Gastrocnemius medialis (tissue), 4 donors: ENCODE measurements at regions not wholly inside any gene's neighbourhood (a gene's known extent, or its start where the extent isn't known, plus 50 kb on each side); places are given as distances from the start of the nearest gene placed in this dataset.
"Not testable (repeated sequence)": the region's sequence is repeated elsewhere in the genome, so short reads cannot be mapped to it uniquely, and the experiment has no call there.

Experiments used
- ATAC-seq, 2 donors: fragments of 150-250 bp; one replicate each; pipeline ENCODE4 v1.9.1; 2016
- DNase-seq, 2 donors: peaks; one replicate each; pipeline ENCODE4 v3.0.0-alpha.2; 2019
- H3K27ac ChIP-seq, 4 donors: fragments of 200-600 bp; sonication (generic); 1 replicate in 1 of 4; 2 replicates in 3 of 4; pipeline ENCODE4 v1.5.1; 2016 to 2018; ENCODE audit warnings: mild to moderate bottlenecking in 2 of 4, moderate library complexity in 1 of 4
- H3K27me3 ChIP-seq, 3 donors: fragments of 200-600 bp; sonication (generic) in 2 of 3; 1 replicate in 1 of 3; 2 replicates in 2 of 3; pipeline versions ENCODE4 v1.5.1 to v1.6.0; 2016 to 2019; ENCODE audit warnings: mild to moderate bottlenecking in 1 of 3, moderate library complexity in 1 of 3
- H3K36me3 ChIP-seq, 2 donors: fragments of 200-600 bp; sonication (generic) in 1 of 2; one replicate each; pipeline ENCODE4 v1.5.1; 2017 to 2018
- H3K4me1 ChIP-seq, 2 donors: fragments of 200-600 bp; sonication (generic) in 1 of 2; one replicate each; pipeline ENCODE4 v1.5.1; 2016 to 2017; ENCODE audit warnings: mild to moderate bottlenecking in 2 of 2
- H3K4me3 ChIP-seq, 4 donors: fragments of 200-600 bp; sonication (generic) in 3 of 4; 1 replicate in 1 of 4; 2 replicates in 3 of 4; pipeline ENCODE4 v1.5.1; 2016 to 2019; ENCODE audit warnings: mild to moderate bottlenecking in 2 of 4
- H3K9me3 ChIP-seq, 3 donors: fragments of 200-600 bp; sonication (generic) in 2 of 3; 1 replicate in 1 of 3; 2 replicates in 2 of 3; pipeline ENCODE4 v1.5.1; 2016 to 2019
- POLR2A ChIP-seq, 2 donors: fragments of 450-650 bp; IDR thresholded peaks; one replicate each; pipeline ENCODE4 v1.6.1; 2017; ENCODE audit warnings: antibody characterized with exemption in 2 of 2, mild to moderate bottlenecking in 2 of 2, moderate library complexity in 2 of 2
- in situ Hi-C, 4 donors: fragments of 200-750 bp; cut with MboI; loops; one replicate each; pipeline versions ENCODE4 v1.15.0 to v1.8.0; 2017; ENCODE audit warnings: low sequenced_read_pairs in 4 of 4
- intact Hi-C: fragments of 100-400 bp; cut with DNase I; formaldehyde crosslinking; loops from one replicate; pipeline ENCODE4 v1.15.1; 2023; ENCODE audit warnings: low total_unique reads
- TF ChIP-seq, protein P1 (sequence below), 5 experiments: fragments of 450-650 bp in 3 of 5; fragments of 200-600 bp in 2 of 5; sonication (generic) in 2 of 5; IDR thresholded peaks in 4 of 5; conservative IDR thresholded peaks in 1 of 5; 1 replicate in 4 of 5; 2 replicates in 1 of 5; pipeline ENCODE4 v1.5.1; 2016 to 2019; ENCODE audit warnings: antibody characterized with exemption in 5 of 5, mild to moderate bottlenecking in 3 of 5, moderate library complexity in 3 of 5

DNA sequence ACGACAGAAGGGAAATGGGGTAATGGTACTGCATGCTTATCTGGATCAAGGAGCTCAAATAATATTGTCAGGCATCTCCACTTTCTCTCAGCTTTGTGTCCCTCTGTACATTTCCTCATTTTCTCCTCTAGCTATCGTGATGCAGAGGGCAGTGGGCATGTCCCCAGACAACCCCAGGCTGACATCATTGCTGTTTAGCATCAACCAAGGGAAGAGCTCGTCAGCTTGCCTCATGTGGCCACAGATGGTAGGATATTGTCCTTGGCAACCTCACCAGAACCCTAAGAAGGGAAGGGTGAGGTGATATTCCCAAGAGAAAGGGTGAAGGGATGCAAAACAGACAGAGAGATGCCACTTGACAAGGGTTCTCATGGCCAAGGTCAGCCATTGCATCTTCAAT lies 58.3 kb downstream of the MAFB start:
- TF ChIP-seq, protein P1, sequence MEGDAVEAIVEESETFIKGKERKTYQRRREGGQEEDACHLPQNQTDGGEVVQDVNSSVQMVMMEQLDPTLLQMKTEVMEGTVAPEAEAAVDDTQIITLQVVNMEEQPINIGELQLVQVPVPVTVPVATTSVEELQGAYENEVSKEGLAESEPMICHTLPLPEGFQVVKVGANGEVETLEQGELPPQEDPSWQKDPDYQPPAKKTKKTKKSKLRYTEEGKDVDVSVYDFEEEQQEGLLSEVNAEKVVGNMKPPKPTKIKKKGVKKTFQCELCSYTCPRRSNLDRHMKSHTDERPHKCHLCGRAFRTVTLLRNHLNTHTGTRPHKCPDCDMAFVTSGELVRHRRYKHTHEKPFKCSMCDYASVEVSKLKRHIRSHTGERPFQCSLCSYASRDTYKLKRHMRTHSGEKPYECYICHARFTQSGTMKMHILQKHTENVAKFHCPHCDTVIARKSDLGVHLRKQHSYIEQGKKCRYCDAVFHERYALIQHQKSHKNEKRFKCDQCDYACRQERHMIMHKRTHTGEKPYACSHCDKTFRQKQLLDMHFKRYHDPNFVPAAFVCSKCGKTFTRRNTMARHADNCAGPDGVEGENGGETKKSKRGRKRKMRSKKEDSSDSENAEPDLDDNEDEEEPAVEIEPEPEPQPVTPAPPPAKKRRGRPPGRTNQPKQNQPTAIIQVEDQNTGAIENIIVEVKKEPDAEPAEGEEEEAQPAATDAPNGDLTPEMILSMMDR (IDR thresholded peaks at IDR 0.05 in 4 of 5, conservative IDR thresholded peaks at IDR 0.05 in 1 of 5), result no peak
- no peak for TF ChIP-seq POLR2A (IDR thresholded peaks at IDR 0.05)
- Histone ChIP-seq H3K9me3 (no peaks in the 10 kb centered on the region), H3K27ac (peak overlapping the region in 1 of 4 donors; percentile 35), H3K36me3 (no peaks in the 10 kb centered on the region), H3K27me3 (no peaks in the 10 kb centered on the region), H3K4me3 (no peak overlapping the region), H3K4me1 (no peaks in the 10 kb centered on the region)
- in situ Hi-C loops, result no loop called here
- intact Hi-C loops, result no loop called here
- ATAC-seq, result no peak
- no peak for DNase-seq

DNA sequence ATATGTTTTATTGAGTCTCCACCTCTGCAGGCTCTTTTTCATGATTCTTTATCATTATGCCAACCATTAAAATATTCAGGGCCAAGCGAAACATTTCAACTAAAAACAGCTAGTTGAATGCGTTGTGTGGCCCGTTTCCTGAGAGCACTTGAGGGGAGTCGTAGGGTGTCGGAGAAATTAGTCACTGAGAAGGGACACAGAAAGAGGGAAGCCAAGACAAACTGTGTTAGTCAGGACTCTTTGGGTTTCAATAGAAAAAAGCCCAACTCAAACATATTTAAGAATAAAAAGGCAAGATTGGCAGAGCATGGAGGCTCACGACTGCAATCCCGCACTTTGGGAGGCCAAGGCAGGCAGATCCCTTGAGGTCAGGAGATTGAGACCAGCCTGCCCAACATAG lies 58.9 kb downstream of the MAFB start:
- H3K4me1 ChIP-seq, result no peaks in the 10 kb centered on the region
- no peaks in the 10 kb centered on the region for H3K9me3 ChIP-seq
- in situ Hi-C loops (no loop called here), intact Hi-C loops (no loop called here)
- H3K4me3 ChIP-seq, result no peak overlapping the region
- H3K36me3 ChIP-seq, result no peaks in the 10 kb centered on the region
- H3K27me3 ChIP-seq, result no peaks in the 10 kb centered on the region
- TF ChIP-seq POLR2A (IDR thresholded peaks at IDR 0.05), result no peak
- TF ChIP-seq, protein P1 (IDR thresholded peaks at IDR 0.05 in 4 of 5, conservative IDR thresholded peaks at IDR 0.05 in 1 of 5), result no peak
- no peak for ATAC-seq
- no peak overlapping the region for H3K27ac ChIP-seq
- no peak for DNase-seq

DNA sequence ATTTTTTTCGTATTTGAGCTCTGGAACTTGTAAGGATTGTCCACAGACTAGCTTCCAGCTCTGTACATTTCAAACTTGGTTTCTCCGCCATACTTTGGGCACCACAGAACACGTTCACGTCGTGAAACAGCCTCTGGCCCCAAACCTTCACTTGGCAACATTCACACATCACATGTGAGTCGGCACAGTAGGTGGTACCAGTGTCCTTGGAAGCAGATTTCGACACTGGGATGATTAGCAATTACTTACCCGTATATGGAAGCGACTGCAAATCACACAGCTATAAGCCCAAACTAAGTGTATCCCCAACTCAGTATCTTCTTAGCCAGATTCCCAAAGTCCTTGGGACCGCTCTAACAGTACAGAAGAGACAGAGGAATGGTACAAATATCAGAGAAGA lies 60.2 kb downstream of the MAFB start:
- Histone ChIP-seq H3K4me3 (no peak overlapping the region), H3K9me3 (no peaks in the 10 kb centered on the region), H3K27me3 (no peaks in the 10 kb centered on the region), H3K36me3 (no peaks in the 10 kb centered on the region), H3K27ac (no peak overlapping the region), H3K4me1 (no peaks in the 10 kb centered on the region)
- DNase-seq (no peak), ATAC-seq (no peak)
- no peak for TF ChIP-seq POLR2A (IDR thresholded peaks at IDR 0.05)
- TF ChIP-seq, protein P1 (IDR thresholded peaks at IDR 0.05 in 4 of 5, conservative IDR thresholded peaks at IDR 0.05 in 1 of 5), result no peak
- intact Hi-C loops, result no loop called here
- in situ Hi-C loops, result no loop called here

DNA sequence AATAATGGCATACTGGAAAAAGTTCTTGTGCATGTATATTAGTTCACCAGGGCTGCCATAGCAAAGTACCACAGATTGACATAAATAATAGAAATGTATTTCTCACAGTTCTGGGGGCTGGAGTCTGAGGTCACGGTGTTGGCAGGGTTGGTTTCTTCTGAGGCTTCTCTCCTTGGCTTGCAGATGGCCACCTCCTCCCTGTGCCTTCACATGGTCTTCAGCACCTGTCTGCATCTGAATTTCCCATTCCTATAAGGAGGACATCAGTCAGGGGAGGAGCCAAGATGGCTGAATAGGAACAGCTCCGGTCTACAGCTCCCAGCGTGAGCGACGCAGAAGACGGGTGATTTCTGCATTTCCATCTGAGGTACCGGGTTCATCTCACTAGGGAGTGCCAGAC lies 70.0 kb downstream of the MAFB start:
- intact Hi-C loops, DNase-seq, ATAC-seq, H3K27ac ChIP-seq, in situ Hi-C loops, H3K36me3 ChIP-seq, H3K9me3 ChIP-seq, H3K27me3 ChIP-seq, H3K4me3 ChIP-seq, H3K4me1 ChIP-seq: not testable (repeated sequence)

DNA sequence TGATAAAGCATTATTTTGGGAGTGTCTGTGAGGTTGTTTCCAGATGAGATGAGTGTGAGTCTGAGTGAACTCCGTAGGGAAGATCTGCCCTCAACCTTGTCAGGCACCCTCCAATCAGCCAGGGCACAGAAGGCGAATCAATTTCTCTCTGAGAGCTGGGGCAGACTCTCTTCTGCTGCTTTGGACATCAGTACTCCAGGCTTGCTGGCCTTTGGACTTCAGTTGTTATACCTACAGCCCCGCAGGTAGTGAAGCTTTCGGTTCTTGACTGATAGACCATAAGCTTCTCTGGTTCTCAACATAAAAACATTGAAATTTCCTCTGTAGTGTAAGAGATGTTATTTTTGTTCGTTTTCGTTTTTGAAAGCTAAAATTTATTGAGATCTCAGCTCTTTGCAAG lies 71.4 kb downstream of the MAFB start:
- intact Hi-C loops, result no loop called here
- Histone ChIP-seq H3K4me3 (no peak overlapping the region), H3K9me3 (no peaks in the 10 kb centered on the region), H3K4me1 (no peaks in the 10 kb centered on the region), H3K27ac (no peak overlapping the region), H3K27me3 (no peaks in the 10 kb centered on the region), H3K36me3 (no peaks in the 10 kb centered on the region)
- DNase-seq (no peak), ATAC-seq (no peak)
- no peak for TF ChIP-seq POLR2A (IDR thresholded peaks at IDR 0.05)
- TF ChIP-seq, protein P1 (IDR thresholded peaks at IDR 0.05 in 4 of 5, conservative IDR thresholded peaks at IDR 0.05 in 1 of 5), result no peak
- in situ Hi-C loops, result no loop called here
